ENCODE measurements at regions not wholly inside any gene's neighbourhood (a gene's known extent, or its start where the extent isn't known, plus 50 kb on each side); places are given as distances from the start of the nearest gene placed in this dataset.

DNA sequence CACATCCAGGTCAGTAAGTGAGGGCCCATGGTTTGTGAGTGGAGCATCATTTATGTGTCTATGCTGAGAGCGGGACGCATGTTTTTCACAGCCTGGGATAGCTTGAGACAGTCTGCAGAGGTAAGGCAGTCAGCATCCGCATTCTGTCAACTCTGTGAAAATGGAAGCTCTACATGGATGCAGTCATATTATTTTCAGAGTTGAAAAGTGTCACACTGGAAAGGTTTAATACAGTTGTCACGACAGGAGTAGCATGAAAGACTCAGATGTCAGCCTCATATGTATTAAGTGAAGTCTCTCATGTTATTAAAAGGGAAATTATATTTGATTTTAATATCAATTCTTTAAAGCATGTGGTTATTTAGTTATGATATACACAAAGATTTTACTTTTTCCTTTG, 436.9 kb upstream of the GYPC start:
- Histone ChIP-seq H3K36me3 (ENCODE audit: control insufficient read depth in 2 of 2, insufficient read depth in 2 of 2, low read length in 1 of 2) (no peaks in the 10 kb centered on the region), H2AFZ (ENCODE audit: control insufficient read depth, low read depth, low read length) (no peak overlapping the region), H3K79me2 (ENCODE audit: control insufficient read depth, insufficient read depth, low read length) (no peaks in the 10 kb centered on the region), H3K4me2 (ENCODE audit: control insufficient read depth, insufficient read depth) (no peak overlapping the region), H3K9ac (ENCODE audit: control insufficient read depth, insufficient read depth, low read length) (no peak overlapping the region), H3K4me1 (ENCODE audit: control insufficient read depth, insufficient read depth, low read length) (no peaks in the 10 kb centered on the region), H3K27ac (ENCODE audit: control insufficient read depth, insufficient read depth) (no peak overlapping the region), H3K4me3 (no peak overlapping the region), H3K9me3 (replicated peaks; ENCODE audit: control insufficient read depth, insufficient read depth, low read length) (no peaks in the 10 kb centered on the region), H3K27me3 (replicated peaks in 1 of 2; ENCODE audit: control insufficient read depth in 2 of 2, insufficient read depth in 2 of 2, low read length in 1 of 2) (no peaks in the 10 kb centered on the region), H4K20me1 (ENCODE audit: control insufficient read depth, insufficient read depth) (no peaks in the 10 kb centered on the region)
- BruUV-seq (replicated peaks), result no TSS peak
- DNase-seq (ENCODE audit: low read depth, low spot score) (no peak), ATAC-seq (no peak), FAIRE-seq (no peak)
- ChIA-PET RAD21 (ENCODE audit: unreplicated experiment) (no interaction called here), CTCF (no interaction called here), SMC1A (ENCODE audit: uncharacterized antibody, unreplicated experiment) (no interaction called here), POLR2A (no interaction called here)
- 80% methylated on average over 4 of the region's 4 CpGs for WGBS (ENCODE audit: insufficient coverage, insufficient replicate concordance, low lambda C conversion rate, missing lambda C conversion rate)
- in situ Hi-C loops (cut with MboI) (no loop called here), intact Hi-C loops (cut with micrococcal nuclease; ENCODE audit: unreplicated experiment) (no loop called here)
- no peak for TF ChIP-seq CHD2 (IDR thresholded peaks at IDR 0.05; ENCODE audit: borderline replicate concordance, low read depth, low read length)
- TF ChIP-seq, protein P1, sequence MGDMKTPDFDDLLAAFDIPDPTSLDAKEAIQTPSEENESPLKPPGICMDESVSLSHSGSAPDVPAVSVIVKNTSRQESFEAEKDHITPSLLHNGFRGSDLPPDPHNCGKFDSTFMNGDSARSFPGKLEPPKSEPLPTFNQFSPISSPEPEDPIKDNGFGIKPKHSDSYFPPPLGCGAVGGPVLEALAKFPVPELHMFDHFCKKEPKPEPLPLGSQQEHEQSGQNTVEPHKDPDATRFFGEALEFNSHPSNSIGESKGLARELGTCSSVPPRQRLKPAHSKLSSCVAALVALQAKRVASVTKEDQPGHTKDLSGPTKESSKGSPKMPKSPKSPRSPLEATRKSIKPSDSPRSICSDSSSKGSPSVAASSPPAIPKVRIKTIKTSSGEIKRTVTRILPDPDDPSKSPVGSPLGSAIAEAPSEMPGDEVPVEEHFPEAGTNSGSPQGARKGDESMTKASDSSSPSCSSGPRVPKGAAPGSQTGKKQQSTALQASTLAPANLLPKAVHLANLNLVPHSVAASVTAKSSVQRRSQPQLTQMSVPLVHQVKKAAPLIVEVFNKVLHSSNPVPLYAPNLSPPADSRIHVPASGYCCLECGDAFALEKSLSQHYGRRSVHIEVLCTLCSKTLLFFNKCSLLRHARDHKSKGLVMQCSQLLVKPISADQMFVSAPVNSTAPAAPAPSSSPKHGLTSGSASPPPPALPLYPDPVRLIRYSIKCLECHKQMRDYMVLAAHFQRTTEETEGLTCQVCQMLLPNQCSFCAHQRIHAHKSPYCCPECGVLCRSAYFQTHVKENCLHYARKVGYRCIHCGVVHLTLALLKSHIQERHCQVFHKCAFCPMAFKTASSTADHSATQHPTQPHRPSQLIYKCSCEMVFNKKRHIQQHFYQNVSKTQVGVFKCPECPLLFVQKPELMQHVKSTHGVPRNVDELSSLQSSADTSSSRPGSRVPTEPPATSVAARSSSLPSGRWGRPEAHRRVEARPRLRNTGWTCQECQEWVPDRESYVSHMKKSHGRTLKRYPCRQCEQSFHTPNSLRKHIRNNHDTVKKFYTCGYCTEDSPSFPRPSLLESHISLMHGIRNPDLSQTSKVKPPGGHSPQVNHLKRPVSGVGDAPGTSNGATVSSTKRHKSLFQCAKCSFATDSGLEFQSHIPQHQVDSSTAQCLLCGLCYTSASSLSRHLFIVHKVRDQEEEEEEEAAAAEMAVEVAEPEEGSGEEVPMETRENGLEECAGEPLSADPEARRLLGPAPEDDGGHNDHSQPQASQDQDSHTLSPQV (IDR thresholded peaks at IDR 0.05), result no peak
- no peak for TF ChIP-seq SIN3A (IDR thresholded peaks at IDR 0.05; ENCODE audit: low read depth, low read length)
- TF ChIP-seq CREB1 (IDR thresholded peaks at IDR 0.05; ENCODE audit: low read depth), result no peak
- TF ChIP-seq MEF2B (IDR thresholded peaks at IDR 0.05; ENCODE audit: partially characterized antibody, poor library complexity, severe bottlenecking), result no peak
- TF ChIP-seq TCF3 (IDR thresholded peaks at IDR 0.05; ENCODE audit: borderline replicate concordance, insufficient read depth, low read depth, low read length), result no peak
- TF ChIP-seq MYC (IDR thresholded peaks at IDR 0.05; ENCODE audit: insufficient read depth, insufficient read length, insufficient replicate concordance, low read length, severe bottlenecking), result no peak
- TF ChIP-seq FOS (IDR thresholded peaks at IDR 0.05; ENCODE audit: borderline replicate concordance, extremely low read depth, insufficient read length), result no peak
- no peak for TF ChIP-seq SRF (IDR thresholded peaks at IDR 0.05; ENCODE audit: low read depth in 2 of 2, low read length in 2 of 2)
- TF ChIP-seq, protein P2, sequence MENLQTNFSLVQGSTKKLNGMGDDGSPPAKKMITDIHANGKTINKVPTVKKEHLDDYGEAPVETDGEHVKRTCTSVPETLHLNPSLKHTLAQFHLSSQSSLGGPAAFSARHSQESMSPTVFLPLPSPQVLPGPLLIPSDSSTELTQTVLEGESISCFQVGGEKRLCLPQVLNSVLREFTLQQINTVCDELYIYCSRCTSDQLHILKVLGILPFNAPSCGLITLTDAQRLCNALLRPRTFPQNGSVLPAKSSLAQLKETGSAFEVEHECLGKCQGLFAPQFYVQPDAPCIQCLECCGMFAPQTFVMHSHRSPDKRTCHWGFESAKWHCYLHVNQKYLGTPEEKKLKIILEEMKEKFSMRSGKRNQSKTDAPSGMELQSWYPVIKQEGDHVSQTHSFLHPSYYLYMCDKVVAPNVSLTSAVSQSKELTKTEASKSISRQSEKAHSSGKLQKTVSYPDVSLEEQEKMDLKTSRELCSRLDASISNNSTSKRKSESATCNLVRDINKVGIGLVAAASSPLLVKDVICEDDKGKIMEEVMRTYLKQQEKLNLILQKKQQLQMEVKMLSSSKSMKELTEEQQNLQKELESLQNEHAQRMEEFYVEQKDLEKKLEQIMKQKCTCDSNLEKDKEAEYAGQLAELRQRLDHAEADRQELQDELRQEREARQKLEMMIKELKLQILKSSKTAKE (IDR thresholded peaks at IDR 0.05; ENCODE audit: low read depth, poor library complexity, severe bottlenecking), result no peak
- TF ChIP-seq, protein P3, sequence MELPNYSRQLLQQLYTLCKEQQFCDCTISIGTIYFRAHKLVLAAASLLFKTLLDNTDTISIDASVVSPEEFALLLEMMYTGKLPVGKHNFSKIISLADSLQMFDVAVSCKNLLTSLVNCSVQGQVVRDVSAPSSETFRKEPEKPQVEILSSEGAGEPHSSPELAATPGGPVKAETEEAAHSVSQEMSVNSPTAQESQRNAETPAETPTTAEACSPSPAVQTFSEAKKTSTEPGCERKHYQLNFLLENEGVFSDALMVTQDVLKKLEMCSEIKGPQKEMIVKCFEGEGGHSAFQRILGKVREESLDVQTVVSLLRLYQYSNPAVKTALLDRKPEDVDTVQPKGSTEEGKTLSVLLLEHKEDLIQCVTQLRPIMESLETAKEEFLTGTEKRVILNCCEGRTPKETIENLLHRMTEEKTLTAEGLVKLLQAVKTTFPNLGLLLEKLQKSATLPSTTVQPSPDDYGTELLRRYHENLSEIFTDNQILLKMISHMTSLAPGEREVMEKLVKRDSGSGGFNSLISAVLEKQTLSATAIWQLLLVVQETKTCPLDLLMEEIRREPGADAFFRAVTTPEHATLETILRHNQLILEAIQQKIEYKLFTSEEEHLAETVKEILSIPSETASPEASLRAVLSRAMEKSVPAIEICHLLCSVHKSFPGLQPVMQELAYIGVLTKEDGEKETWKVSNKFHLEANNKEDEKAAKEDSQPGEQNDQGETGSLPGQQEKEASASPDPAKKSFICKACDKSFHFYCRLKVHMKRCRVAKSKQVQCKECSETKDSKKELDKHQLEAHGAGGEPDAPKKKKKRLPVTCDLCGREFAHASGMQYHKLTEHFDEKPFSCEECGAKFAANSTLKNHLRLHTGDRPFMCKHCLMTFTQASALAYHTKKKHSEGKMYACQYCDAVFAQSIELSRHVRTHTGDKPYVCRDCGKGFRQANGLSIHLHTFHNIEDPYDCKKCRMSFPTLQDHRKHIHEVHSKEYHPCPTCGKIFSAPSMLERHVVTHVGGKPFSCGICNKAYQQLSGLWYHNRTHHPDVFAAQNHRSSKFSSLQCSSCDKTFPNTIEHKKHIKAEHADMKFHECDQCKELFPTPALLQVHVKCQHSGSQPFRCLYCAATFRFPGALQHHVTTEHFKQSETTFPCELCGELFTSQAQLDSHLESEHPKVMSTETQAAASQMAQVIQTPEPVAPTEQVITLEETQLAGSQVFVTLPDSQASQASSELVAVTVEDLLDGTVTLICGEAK (IDR thresholded peaks at IDR 0.05; ENCODE audit: borderline replicate concordance), result no peak
- TF ChIP-seq, protein P4, sequence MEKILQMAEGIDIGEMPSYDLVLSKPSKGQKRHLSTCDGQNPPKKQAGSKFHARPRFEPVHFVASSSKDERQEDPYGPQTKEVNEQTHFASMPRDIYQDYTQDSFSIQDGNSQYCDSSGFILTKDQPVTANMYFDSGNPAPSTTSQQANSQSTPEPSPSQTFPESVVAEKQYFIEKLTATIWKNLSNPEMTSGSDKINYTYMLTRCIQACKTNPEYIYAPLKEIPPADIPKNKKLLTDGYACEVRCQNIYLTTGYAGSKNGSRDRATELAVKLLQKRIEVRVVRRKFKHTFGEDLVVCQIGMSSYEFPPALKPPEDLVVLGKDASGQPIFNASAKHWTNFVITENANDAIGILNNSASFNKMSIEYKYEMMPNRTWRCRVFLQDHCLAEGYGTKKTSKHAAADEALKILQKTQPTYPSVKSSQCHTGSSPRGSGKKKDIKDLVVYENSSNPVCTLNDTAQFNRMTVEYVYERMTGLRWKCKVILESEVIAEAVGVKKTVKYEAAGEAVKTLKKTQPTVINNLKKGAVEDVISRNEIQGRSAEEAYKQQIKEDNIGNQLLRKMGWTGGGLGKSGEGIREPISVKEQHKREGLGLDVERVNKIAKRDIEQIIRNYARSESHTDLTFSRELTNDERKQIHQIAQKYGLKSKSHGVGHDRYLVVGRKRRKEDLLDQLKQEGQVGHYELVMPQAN (conservative IDR thresholded peaks at IDR 0.05), result no peak

Measured in GM12878 (cell line).